GM23338 (cell line): ENCODE measurements at regions not wholly inside any gene's neighbourhood (a gene's known extent, or its start where the extent isn't known, plus 50 kb on each side); places are given as distances from the start of the nearest gene placed in this dataset.

Source experiments
- ATAC-seq: fragments of 200-7000 bp; cut with Tn5 transposase; 3 replicates; pipeline ENCODE4 v1.9.1; 2020
- DNase-seq: peaks from one replicate; pipeline ENCODE4 v3.0.0-alpha.2; 2015; ENCODE audit warnings: low spot score
- H2AFZ ChIP-seq: fragments of 200-600 bp; sonication (generic); 2 replicates; pipeline ENCODE4 v1.8.0; 2016; ENCODE audit warnings: antibody characterized with exemption, mild to moderate bottlenecking, moderate library complexity
- H3F3A ChIP-seq: fragments of 200-600 bp; sonication (generic); replicated peaks from 2 replicates; pipeline ENCODE4 v1.8.0; 2017; ENCODE audit warnings: antibody characterized with exemption, mixed run types, low read depth
- H3K27ac ChIP-seq: fragments of 200-600 bp; sonication (generic); 2 replicates; pipeline ENCODE4 v1.6.1; 2016; ENCODE audit warnings: low read depth
- H3K27me3 ChIP-seq: fragments of 200-600 bp; sonication (generic); 2 replicates; pipeline ENCODE4 v1.8.0; 2016; ENCODE audit warnings: mild to moderate bottlenecking, mixed run types, moderate library complexity; ENCODE audit not compliant: insufficient read depth
- H3K36me3 ChIP-seq: fragments of 200-600 bp; sonication (generic); 2 replicates; pipeline ENCODE4 v1.8.0; 2016; ENCODE audit warnings: mild to moderate bottlenecking; ENCODE audit not compliant: insufficient read depth
- H3K4me1 ChIP-seq: fragments of 200-600 bp; sonication (generic); 2 replicates; pipeline ENCODE4 v1.8.0; 2016; ENCODE audit warnings: mild to moderate bottlenecking, moderate library complexity; ENCODE audit not compliant: insufficient read depth
- H3K4me2 ChIP-seq: fragments of 200-600 bp; sonication (generic); 2 replicates; pipeline ENCODE4 v1.7.1; 2017; ENCODE audit warnings: mixed run types
- H3K4me3 ChIP-seq: fragments of 200-600 bp; sonication (generic); 2 replicates; pipeline ENCODE4 v1.6.1; 2016; ENCODE audit warnings: mixed run types
- H3K79me2 ChIP-seq: fragments of 200-600 bp; sonication (generic); replicated peaks from 2 replicates; pipeline ENCODE4 v1.8.0; 2017; ENCODE audit warnings: mild to moderate bottlenecking; ENCODE audit not compliant: insufficient read depth
- H3K9me2 ChIP-seq: fragments of 200-600 bp; sonication (generic); 2 replicates; pipeline ENCODE4 v1.8.0; 2017; ENCODE audit not compliant: insufficient read depth
- H4K20me1 ChIP-seq: fragments of 200-600 bp; sonication (generic); replicated peaks from 2 replicates; pipeline ENCODE4 v1.8.0; 2017; ENCODE audit warnings: mild to moderate bottlenecking; ENCODE audit not compliant: insufficient read depth
- H3K27ac Mint-ChIP-seq: 2 replicates; pipeline ENCODE4 v1.8.0; 2020; ENCODE audit warnings: inconsistent platforms, mild to moderate bottlenecking, moderate library complexity, mixed read lengths
- H3K27me3 Mint-ChIP-seq: 3 replicates; pipeline ENCODE4 v1.8.0; 2022; ENCODE audit warnings: low read depth, mild to moderate bottlenecking, moderate library complexity, mixed read lengths, inconsistent platforms; ENCODE audit not compliant: insufficient read depth, poor library complexity
- H3K36me3 Mint-ChIP-seq: 3 replicates; pipeline ENCODE4 v1.8.0; 2021; ENCODE audit warnings: low read depth, mild to moderate bottlenecking, inconsistent platforms, moderate library complexity, mixed read lengths
- H3K4me1 Mint-ChIP-seq: 3 replicates; pipeline ENCODE4 v1.8.0; 2020; ENCODE audit warnings: mild to moderate bottlenecking, inconsistent platforms, mixed read lengths
- H3K4me3 Mint-ChIP-seq: 3 replicates; pipeline ENCODE4 v1.8.0; 2021; ENCODE audit warnings: moderate library complexity, mild to moderate bottlenecking, inconsistent platforms, mixed read lengths
- H3K9me3 Mint-ChIP-seq: 3 replicates; pipeline ENCODE4 v1.8.0; 2020; ENCODE audit warnings: moderate library complexity, mild to moderate bottlenecking, inconsistent platforms, mixed read lengths
- CREB1 ChIP-seq: fragments of 250-450 bp; sonication (Bioruptor Pico); IDR thresholded peaks from 2 replicates; pipeline ENCODE4 v1.5.0; 2020; ENCODE audit warnings: low read depth, mild to moderate bottlenecking, moderate library complexity
- CTCF ChIP-seq, 2 experiments: fragments of 200-600 bp in 1 of 2; sonication (generic) in 1 of 2; conservative IDR thresholded peaks; 2 replicates each; pipeline versions ENCODE4 v1.5.1 to v1.6.1; 2016 to 2017; ENCODE audit warnings: antibody characterized with exemption in 2 of 2, low read depth in 2 of 2, mild to moderate bottlenecking in 2 of 2, moderate library complexity in 1 of 2
- ETS1 ChIP-seq: IDR thresholded peaks from 2 replicates; pipeline ENCODE4 v1.6.1; 2016; ENCODE audit warnings: antibody characterized with exemption
- EZH2 ChIP-seq: fragments of 200-600 bp; sonication (generic); IDR thresholded peaks from one replicate; pipeline ENCODE4 v1.8.0; 2017; ENCODE audit warnings: antibody characterized with exemption, mild to moderate bottlenecking, low read depth; ENCODE audit not compliant: unreplicated experiment
- EZH2phosphoT487 ChIP-seq: fragments of 200-600 bp; sonication (generic); IDR thresholded peaks from one replicate; pipeline ENCODE4 v1.8.1; 2018; ENCODE audit warnings: antibody characterized with exemption; ENCODE audit not compliant: unreplicated experiment
- JUNB ChIP-seq: IDR thresholded peaks from one replicate; pipeline ENCODE4 v1.6.1; 2016; ENCODE audit warnings: antibody characterized with exemption; ENCODE audit not compliant: unreplicated experiment
- NANOG ChIP-seq: IDR thresholded peaks from 2 replicates; pipeline ENCODE4 v1.6.1; 2016; ENCODE audit warnings: antibody characterized with exemption, borderline replicate concordance
- POLR2AphosphoS5 ChIP-seq: IDR thresholded peaks from 2 replicates; pipeline ENCODE4 v1.6.1; 2016; ENCODE audit warnings: antibody characterized with exemption, low read depth
- STAT1 ChIP-seq: IDR thresholded peaks from one replicate; pipeline ENCODE4 v1.6.1; 2016; ENCODE audit warnings: antibody characterized with exemption; ENCODE audit not compliant: unreplicated experiment
- ZNF331 ChIP-seq: fragments of 250-450 bp; sonication (Bioruptor Pico); IDR thresholded peaks from 2 replicates; pipeline ENCODE4 v1.5.0; 2020; ENCODE audit warnings: low read depth, mild to moderate bottlenecking, moderate library complexity
- TF ChIP-seq, protein P1 (sequence below): fragments of 250-450 bp; sonication (Bioruptor Pico); IDR thresholded peaks from 2 replicates; pipeline ENCODE4 v1.5.0; 2020; ENCODE audit warnings: mild to moderate bottlenecking, moderate library complexity

- no peak overlapping the region for H3K4me3 ChIP-seq
- no peaks in the 10 kb centered on the region for H3F3A ChIP-seq
- Mint-ChIP-seq H3K4me3 (no peak overlapping the region), H3K9me3 (no peaks in the 10 kb centered on the region), H3K27me3 (no peaks in the 10 kb centered on the region), H3K27ac (no peak overlapping the region), H3K36me3 (no peaks in the 10 kb centered on the region), H3K4me1 (peaks cover 12% of the 10 kb centered on the region; the same call in 2 of the 3 replicates)
- no peak overlapping the region for H3K27ac ChIP-seq
- no peaks in the 10 kb centered on the region for H4K20me1 ChIP-seq
- H2AFZ ChIP-seq = no peak overlapping the region
- DNase-seq (no peak), ATAC-seq (no peak)
- no peaks in the 10 kb centered on the region for H3K9me2 ChIP-seq
- no peaks in the 10 kb centered on the region for H3K79me2 ChIP-seq
- no peaks in the 10 kb centered on the region for H3K36me3 ChIP-seq
- no peaks in the 10 kb centered on the region for H3K4me1 ChIP-seq
- TF ChIP-seq CREB1 (no peak), EZH2phosphoT487 (no peak), STAT1 (no peak)
- no peak overlapping the region for H3K4me2 ChIP-seq
- no peaks in the 10 kb centered on the region for H3K27me3 ChIP-seq
These were observed 218.2 kb downstream of the TMTC3 start for GRCh38 chr12:88360343-88360742.

DNA sequence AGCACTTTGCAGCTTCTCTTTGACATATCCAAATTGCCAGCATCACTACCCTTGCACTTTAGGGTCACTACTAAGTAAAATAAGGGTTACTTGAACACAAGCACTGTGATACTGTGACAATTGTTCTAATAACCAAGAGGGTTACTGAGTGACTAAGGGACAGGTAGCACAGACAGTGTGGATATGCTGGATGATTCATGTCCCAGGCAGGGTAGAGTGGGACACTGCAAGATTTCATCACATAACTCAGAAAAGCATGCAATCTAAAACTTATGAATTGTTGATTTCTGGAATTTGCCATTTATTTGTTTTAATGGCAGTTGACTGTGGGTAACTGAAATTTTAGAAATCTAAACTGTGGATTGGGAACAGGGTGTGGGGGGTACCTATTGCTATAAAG lies 218.8 kb downstream of the KITLG start:
- Histone ChIP-seq H3K4me3 (no peak overlapping the region), H2AFZ (no peak overlapping the region), H3K79me2 (no peaks in the 10 kb centered on the region), H3K4me2 (no peak overlapping the region), H3K36me3 (no peaks in the 10 kb centered on the region), H3K27me3 (no peaks in the 10 kb centered on the region), H3F3A (no peaks in the 10 kb centered on the region), H4K20me1 (no peaks in the 10 kb centered on the region), H3K27ac (no peak overlapping the region), H3K4me1 (no peaks in the 10 kb centered on the region), H3K9me2 (no peaks in the 10 kb centered on the region)
- no peaks in the 10 kb centered on the region for H3K9me3 Mint-ChIP-seq
- DNase-seq (no peak), ATAC-seq (no peak)
- peaks cover 12% of the 10 kb centered on the region; the same call in 2 of the 3 replicates for H3K4me1 Mint-ChIP-seq
- H3K27ac Mint-ChIP-seq = no peak overlapping the region
- H3K4me3 Mint-ChIP-seq = no peak overlapping the region
- H3K27me3 Mint-ChIP-seq = no peaks in the 10 kb centered on the region
- H3K36me3 Mint-ChIP-seq = no peaks in the 10 kb centered on the region
- TF ChIP-seq NANOG = no peak
- TF ChIP-seq CREB1 = no peak
- TF ChIP-seq ZNF331 (CRISPR knock-in tag) = no peak
- no peak for TF ChIP-seq POLR2AphosphoS5
- TF ChIP-seq, protein P1, sequence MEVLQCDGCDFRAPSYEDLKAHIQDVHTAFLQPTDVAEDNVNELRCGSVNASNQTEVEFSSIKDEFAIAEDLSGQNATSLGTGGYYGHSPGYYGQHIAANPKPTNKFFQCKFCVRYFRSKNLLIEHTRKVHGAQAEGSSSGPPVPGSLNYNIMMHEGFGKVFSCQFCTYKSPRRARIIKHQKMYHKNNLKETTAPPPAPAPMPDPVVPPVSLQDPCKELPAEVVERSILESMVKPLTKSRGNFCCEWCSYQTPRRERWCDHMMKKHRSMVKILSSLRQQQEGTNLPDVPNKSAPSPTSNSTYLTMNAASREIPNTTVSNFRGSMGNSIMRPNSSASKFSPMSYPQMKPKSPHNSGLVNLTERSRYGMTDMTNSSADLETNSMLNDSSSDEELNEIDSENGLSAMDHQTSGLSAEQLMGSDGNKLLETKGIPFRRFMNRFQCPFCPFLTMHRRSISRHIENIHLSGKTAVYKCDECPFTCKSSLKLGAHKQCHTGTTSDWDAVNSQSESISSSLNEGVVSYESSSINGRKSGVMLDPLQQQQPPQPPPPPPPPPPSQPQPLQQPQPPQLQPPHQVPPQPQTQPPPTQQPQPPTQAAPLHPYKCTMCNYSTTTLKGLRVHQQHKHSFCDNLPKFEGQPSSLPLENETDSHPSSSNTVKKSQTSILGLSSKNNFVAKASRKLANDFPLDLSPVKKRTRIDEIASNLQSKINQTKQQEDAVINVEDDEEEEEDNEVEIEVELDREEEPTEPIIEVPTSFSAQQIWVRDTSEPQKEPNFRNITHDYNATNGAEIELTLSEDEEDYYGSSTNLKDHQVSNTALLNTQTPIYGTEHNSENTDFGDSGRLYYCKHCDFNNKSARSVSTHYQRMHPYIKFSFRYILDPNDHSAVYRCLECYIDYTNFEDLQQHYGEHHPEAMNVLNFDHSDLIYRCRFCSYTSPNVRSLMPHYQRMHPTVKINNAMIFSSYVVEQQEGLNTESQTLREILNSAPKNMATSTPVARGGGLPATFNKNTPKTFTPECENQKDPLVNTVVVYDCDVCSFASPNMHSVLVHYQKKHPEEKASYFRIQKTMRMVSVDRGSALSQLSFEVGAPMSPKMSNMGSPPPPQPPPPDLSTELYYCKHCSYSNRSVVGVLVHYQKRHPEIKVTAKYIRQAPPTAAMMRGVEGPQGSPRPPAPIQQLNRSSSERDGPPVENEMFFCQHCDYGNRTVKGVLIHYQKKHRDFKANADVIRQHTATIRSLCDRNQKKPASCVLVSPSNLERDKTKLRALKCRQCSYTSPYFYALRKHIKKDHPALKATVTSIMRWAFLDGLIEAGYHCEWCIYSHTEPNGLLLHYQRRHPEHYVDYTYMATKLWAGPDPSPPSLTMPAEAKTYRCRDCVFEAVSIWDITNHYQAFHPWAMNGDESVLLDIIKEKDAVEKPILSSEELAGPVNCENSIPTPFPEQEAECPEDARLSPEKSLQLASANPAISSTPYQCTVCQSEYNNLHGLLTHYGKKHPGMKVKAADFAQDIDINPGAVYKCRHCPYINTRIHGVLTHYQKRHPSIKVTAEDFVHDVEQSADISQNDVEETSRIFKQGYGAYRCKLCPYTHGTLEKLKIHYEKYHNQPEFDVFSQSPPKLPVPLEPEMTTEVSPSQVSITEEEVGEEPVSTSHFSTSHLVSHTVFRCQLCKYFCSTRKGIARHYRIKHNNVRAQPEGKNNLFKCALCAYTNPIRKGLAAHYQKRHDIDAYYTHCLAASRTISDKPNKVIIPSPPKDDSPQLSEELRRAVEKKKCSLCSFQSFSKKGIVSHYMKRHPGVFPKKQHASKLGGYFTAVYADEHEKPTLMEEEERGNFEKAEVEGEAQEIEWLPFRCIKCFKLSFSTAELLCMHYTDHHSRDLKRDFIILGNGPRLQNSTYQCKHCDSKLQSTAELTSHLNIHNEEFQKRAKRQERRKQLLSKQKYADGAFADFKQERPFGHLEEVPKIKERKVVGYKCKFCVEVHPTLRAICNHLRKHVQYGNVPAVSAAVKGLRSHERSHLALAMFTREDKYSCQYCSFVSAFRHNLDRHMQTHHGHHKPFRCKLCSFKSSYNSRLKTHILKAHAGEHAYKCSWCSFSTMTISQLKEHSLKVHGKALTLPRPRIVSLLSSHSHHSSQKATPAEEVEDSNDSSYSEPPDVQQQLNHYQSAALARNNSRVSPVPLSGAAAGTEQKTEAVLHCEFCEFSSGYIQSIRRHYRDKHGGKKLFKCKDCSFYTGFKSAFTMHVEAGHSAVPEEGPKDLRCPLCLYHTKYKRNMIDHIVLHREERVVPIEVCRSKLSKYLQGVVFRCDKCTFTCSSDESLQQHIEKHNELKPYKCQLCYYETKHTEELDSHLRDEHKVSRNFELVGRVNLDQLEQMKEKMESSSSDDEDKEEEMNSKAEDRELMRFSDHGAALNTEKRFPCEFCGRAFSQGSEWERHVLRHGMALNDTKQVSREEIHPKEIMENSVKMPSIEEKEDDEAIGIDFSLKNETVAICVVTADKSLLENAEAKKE (CRISPR knock-in tag) = no peak
- no peak for TF ChIP-seq JUNB
- no peak for TF ChIP-seq EZH2phosphoT487
- no peak for TF ChIP-seq CTCF (conservative IDR thresholded peaks at IDR 0.05; ENCODE audit: low read depth in 2 of 2)
- no peak for TF ChIP-seq STAT1
- TF ChIP-seq EZH2 = no peak
- no peak for TF ChIP-seq ETS1
